Prostate gland (tissue), 2 donors: ENCODE measurements at regions not wholly inside any gene's neighbourhood (a gene's known extent, or its start where the extent isn't known, plus 50 kb on each side); places are given as distances from the start of the nearest gene placed in this dataset.

Experiments
- DNase-seq: peaks from one replicate; pipeline ENCODE4 v3.0.0-alpha.2; 2019; ENCODE audit warnings: low spot score
- H3K27ac ChIP-seq, 2 donors: fragments of 200-600 bp; sonication (generic); 2 replicates each; pipeline ENCODE4 v1.5.1; 2017 to 2019
- H3K27me3 ChIP-seq: fragments of 200-600 bp; sonication (generic); replicated peaks from 2 replicates; pipeline ENCODE4 v1.5.1; 2019; ENCODE audit not compliant: insufficient read depth
- H3K36me3 ChIP-seq, 2 donors: fragments of 200-600 bp; sonication (generic); 1 replicate in 1 of 2; 2 replicates in 1 of 2; pipeline versions ENCODE4 v1.5.1 to v1.8.1; 2017 to 2019
- H3K4me1 ChIP-seq: fragments of 200-600 bp; sonication (generic); replicated peaks from 2 replicates; pipeline ENCODE4 v1.5.1; 2019
- H3K4me3 ChIP-seq, 2 donors: fragments of 200-600 bp; sonication (generic); 2 replicates each; pipeline ENCODE4 v1.5.1; 2017 to 2019
- H3K9me3 ChIP-seq: fragments of 200-600 bp; sonication (generic); 2 replicates; pipeline ENCODE4 v1.5.1; 2017
- CTCF ChIP-seq, 4 experiments: fragments of 200-600 bp in 2 of 4; fragments of 450-650 bp in 2 of 4; sonication (generic) in 2 of 4; IDR thresholded peaks; 1 replicate in 3 of 4; 2 replicates in 1 of 4; pipeline ENCODE4 v1.5.1; 2016 to 2019; ENCODE audit warnings: antibody characterized with exemption in 4 of 4, mild to moderate bottlenecking in 2 of 4, moderate library complexity in 2 of 4
- POLR2A ChIP-seq: fragments of 450-650 bp; IDR thresholded peaks from one replicate; pipeline ENCODE4 v1.6.1; 2016; ENCODE audit warnings: antibody characterized with exemption, mild to moderate bottlenecking
- POLR2AphosphoS5 ChIP-seq: sonication (generic); formaldehyde crosslinking; IDR thresholded peaks from one replicate; pipeline ENCODE4 v1.6.1; 2017; ENCODE audit warnings: antibody characterized with exemption
- WGBS: methylation state at CpG from one replicate; pipeline ENCODE4 v1.1.5; 2018; 5-methylcytosine and 5-hydroxymethylcytosine counted together
- intact Hi-C: fragments of 100-400 bp; cut with DNase I; formaldehyde crosslinking; loops from one replicate; pipeline ENCODE4 v1.14.2; 2022

- H3K9me3 ChIP-seq, result no peaks in the 10 kb centered on the region
- peaks cover 7% of the 10 kb centered on the region for H3K27me3 ChIP-seq
- WGBS, result 80% methylated on average over 25 of the region's 25 CpGs
- no peak overlapping the region for H3K27ac ChIP-seq
- no peak overlapping the region for H3K4me3 ChIP-seq
- no peaks in the 10 kb centered on the region for H3K36me3 ChIP-seq
- no peaks in the 10 kb centered on the region for H3K4me1 ChIP-seq
- no peak for DNase-seq
- intact Hi-C loops, result no loop called here
- TF ChIP-seq POLR2A, result no peak
- no peak for TF ChIP-seq CTCF (IDR thresholded peaks at IDR 0.05)
- TF ChIP-seq POLR2AphosphoS5, result no peak
These were observed 501.9 kb downstream of the BRD1 start for GRCh38 chr22:49325531-49326395.

- DNase-seq, result no peak
- Histone ChIP-seq H3K27ac (no peak overlapping the region), H3K27me3 (peaks cover 7% of the 10 kb centered on the region), H3K36me3 (no peaks in the 10 kb centered on the region), H3K4me3 (no peak overlapping the region), H3K4me1 (no peaks in the 10 kb centered on the region), H3K9me3 (no peaks in the 10 kb centered on the region)
- intact Hi-C loops, result no loop called here
- 79% methylated on average over 29 of the region's 29 CpGs for WGBS
- TF ChIP-seq CTCF (IDR thresholded peaks at IDR 0.05), result no peak
These were observed 502.9 kb downstream of the BRD1 start for GRCh38 chr22:49324527-49325491.

- no peak for DNase-seq
- Histone ChIP-seq H3K4me1 (no peaks in the 10 kb centered on the region), H3K36me3 (no peaks in the 10 kb centered on the region), H3K27ac (no peak overlapping the region), H3K9me3 (no peaks in the 10 kb centered on the region), H3K27me3 (peaks cover 9% of the 10 kb centered on the region), H3K4me3 (no peak overlapping the region)
- TF ChIP-seq POLR2A, result no peak
- TF ChIP-seq POLR2AphosphoS5, result no peak
- no peak for TF ChIP-seq CTCF (IDR thresholded peaks at IDR 0.05)
- 80% methylated on average over 20 of the region's 20 CpGs for WGBS
- intact Hi-C loops, result no loop called here
These were observed 503.8 kb downstream of the BRD1 start for GRCh38 chr22:49323751-49324415.

GRCh38 chr22:49322861-49323622 lies 504.6 kb downstream of the BRD1 start:
- no peaks in the 10 kb centered on the region for H3K36me3 ChIP-seq
- intact Hi-C loops, result no loop called here
- TF ChIP-seq CTCF (IDR thresholded peaks at IDR 0.05), result no peak
- TF ChIP-seq POLR2A, result no peak
- no peak for TF ChIP-seq POLR2AphosphoS5
- WGBS, result 76% methylated on average over 11 of the region's 11 CpGs
- H3K4me1 ChIP-seq, result no peaks in the 10 kb centered on the region
- peaks cover 13% of the 10 kb centered on the region for H3K27me3 ChIP-seq
- DNase-seq, result no peak
- H3K9me3 ChIP-seq, result no peaks in the 10 kb centered on the region
- H3K27ac ChIP-seq, result no peak overlapping the region
- no peak overlapping the region for H3K4me3 ChIP-seq
